ENCODE measurements at regions not wholly inside any gene's neighbourhood (a gene's known extent, or its start where the extent isn't known, plus 50 kb on each side); places are given as distances from the start of the nearest gene placed in this dataset.

- no peak for ATAC-seq
- intact Hi-C loops (cut with DNase I): no loop called here
These were observed 1264.6 kb downstream of the NSUN3 start for GRCh38 chr3:95327478-95327877.

GRCh38 chr3:95333826-95334225 is 1271.0 kb downstream of the NSUN3 start:
- Histone ChIP-seq H3K4me1 (no peaks in the 10 kb centered on the region), H3K9me3 (no peaks in the 10 kb centered on the region), H3K36me3 (replicated peaks in 1 of 2; ENCODE audit: insufficient read depth in 1 of 2, low read depth in 2 of 2) (no peaks in the 10 kb centered on the region), H3K4me3 (no peak overlapping the region), H3K27ac (no peak overlapping the region), H3K27me3 (no peaks in the 10 kb centered on the region)
- intact Hi-C loops (cut with DNase I): no loop called here
- 61 to 84% methylated on average over 2 of the region's 2 CpGs for WGBS, 2 donors
- DNase-seq (no peak), ATAC-seq (no peak)
- TF ChIP-seq CTCF (IDR thresholded peaks at IDR 0.05): no peak
- no peak for TF ChIP-seq POLR2A (IDR thresholded peaks at IDR 0.05)

More at GRCh38 chr3:95327478-95327877, 1264.6 kb downstream of the NSUN3 start:
- 63% methylated on average over 2 of the region's 2 CpGs for WGBS, 2 donors
- no peaks in the 10 kb centered on the region for H3K4me1 ChIP-seq
- no peaks in the 10 kb centered on the region for H3K27me3 ChIP-seq
- TF ChIP-seq POLR2A (IDR thresholded peaks at IDR 0.05) (no peak), CTCF (IDR thresholded peaks at IDR 0.05) (no peak)
- no peaks in the 10 kb centered on the region for H3K36me3 ChIP-seq (replicated peaks in 1 of 2; ENCODE audit: insufficient read depth in 1 of 2, low read depth in 2 of 2)
- no peaks in the 10 kb centered on the region for H3K9me3 ChIP-seq
- H3K4me3 ChIP-seq: no peak overlapping the region
- no peak for DNase-seq
- no peak overlapping the region for H3K27ac ChIP-seq

GRCh38 chr3:95334461-95334860 is 1271.6 kb downstream of the NSUN3 start:
- Histone ChIP-seq H3K36me3 (replicated peaks in 1 of 2; ENCODE audit: insufficient read depth in 1 of 2, low read depth in 2 of 2) (no peaks in the 10 kb centered on the region), H3K4me3 (no peak overlapping the region), H3K27ac (no peak overlapping the region), H3K27me3 (no peaks in the 10 kb centered on the region), H3K9me3 (no peaks in the 10 kb centered on the region), H3K4me1 (no peaks in the 10 kb centered on the region)
- intact Hi-C loops (cut with DNase I): no loop called here
- ATAC-seq: no peak
- no peak for TF ChIP-seq CTCF (IDR thresholded peaks at IDR 0.05)
- TF ChIP-seq POLR2A (IDR thresholded peaks at IDR 0.05): no peak
- no peak for DNase-seq

- TF ChIP-seq CTCF (IDR thresholded peaks at IDR 0.05) (no peak), POLR2A (IDR thresholded peaks at IDR 0.05) (no peak)
- no peaks in the 10 kb centered on the region for H3K4me1 ChIP-seq
- H3K27me3 ChIP-seq: no peaks in the 10 kb centered on the region
- no peaks in the 10 kb centered on the region for H3K9me3 ChIP-seq
- no peak for ATAC-seq
- no peaks in the 10 kb centered on the region for H3K36me3 ChIP-seq (replicated peaks in 1 of 2; ENCODE audit: insufficient read depth in 1 of 2, low read depth in 2 of 2)
- intact Hi-C loops (cut with DNase I): no loop called here
- no peak overlapping the region for H3K27ac ChIP-seq
- H3K4me3 ChIP-seq: no peak overlapping the region
- no peak for DNase-seq
These were observed 1272.7 kb downstream of the NSUN3 start for GRCh38 chr3:95335517-95335916.

GRCh38 chr3:95338446-95338845 is 1275.6 kb downstream of the NSUN3 start:
- H3K4me1 ChIP-seq: peaks cover 8% of the 10 kb centered on the region
- 68 to 69% methylated on average over 1 of the region's 1 CpG for WGBS, 2 donors
- no peak overlapping the region for H3K27ac ChIP-seq
- H3K9me3 ChIP-seq: no peaks in the 10 kb centered on the region
- H3K27me3 ChIP-seq: no peaks in the 10 kb centered on the region
- no peaks in the 10 kb centered on the region for H3K36me3 ChIP-seq (replicated peaks in 1 of 2; ENCODE audit: insufficient read depth in 1 of 2, low read depth in 2 of 2)
- no peak for DNase-seq
- ATAC-seq: no peak
- H3K4me3 ChIP-seq: no peak overlapping the region
- intact Hi-C loops (cut with DNase I): no loop called here
- TF ChIP-seq POLR2A (IDR thresholded peaks at IDR 0.05) (no peak), CTCF (IDR thresholded peaks at IDR 0.05) (no peak)

All from body of pancreas (tissue), 4 donors.